Right lobe of liver (tissue), 4 donors: ENCODE measurements at regions not wholly inside any gene's neighbourhood (a gene's known extent, or its start where the extent isn't known, plus 50 kb on each side); places are given as distances from the start of the nearest gene placed in this dataset.

Experiments
- POLR2A ChIP-seq: fragments of 450-650 bp; IDR thresholded peaks from one replicate; pipeline ENCODE4 v1.6.1; 2017; ENCODE audit warnings: antibody characterized with exemption, mild to moderate bottlenecking
- TF ChIP-seq, protein P1 (sequence below), 4 donors: fragments of 200-600 bp in 3 of 4; fragments of 450-650 bp in 1 of 4; IDR thresholded peaks; one replicate each; pipeline versions ENCODE4 v1.5.1 to v1.8.0; 2016 to 2022; ENCODE audit warnings: antibody characterized with exemption in 4 of 4, mild to moderate bottlenecking in 2 of 4
- donor health status: DM: no; HTN: no; CAD: no.
- donor health status: DM: no; HTN: no; CAD: no.
- donor health status: DM: no; HTN: yes; CAD: no.

DNA sequence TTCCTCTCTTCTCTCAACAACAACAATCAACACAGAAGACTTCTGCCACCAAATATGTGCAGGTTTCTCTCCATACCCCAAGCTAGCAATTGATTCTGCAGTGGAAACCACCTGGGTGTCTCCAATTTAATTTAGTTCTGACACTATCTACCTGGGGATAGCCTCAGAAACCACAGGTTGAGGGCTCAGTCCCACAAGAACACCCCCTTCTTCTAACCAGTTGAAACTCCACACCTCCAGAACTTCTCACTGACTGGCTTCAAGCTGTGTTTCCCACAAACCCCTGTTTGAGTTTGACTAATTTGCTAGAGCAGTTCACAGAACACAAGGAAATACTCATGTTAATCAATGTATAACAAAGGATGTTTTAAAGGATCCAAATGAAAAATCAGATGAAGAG is 52.5 kb upstream of the SPTLC3 start:
- TF ChIP-seq, protein P1, sequence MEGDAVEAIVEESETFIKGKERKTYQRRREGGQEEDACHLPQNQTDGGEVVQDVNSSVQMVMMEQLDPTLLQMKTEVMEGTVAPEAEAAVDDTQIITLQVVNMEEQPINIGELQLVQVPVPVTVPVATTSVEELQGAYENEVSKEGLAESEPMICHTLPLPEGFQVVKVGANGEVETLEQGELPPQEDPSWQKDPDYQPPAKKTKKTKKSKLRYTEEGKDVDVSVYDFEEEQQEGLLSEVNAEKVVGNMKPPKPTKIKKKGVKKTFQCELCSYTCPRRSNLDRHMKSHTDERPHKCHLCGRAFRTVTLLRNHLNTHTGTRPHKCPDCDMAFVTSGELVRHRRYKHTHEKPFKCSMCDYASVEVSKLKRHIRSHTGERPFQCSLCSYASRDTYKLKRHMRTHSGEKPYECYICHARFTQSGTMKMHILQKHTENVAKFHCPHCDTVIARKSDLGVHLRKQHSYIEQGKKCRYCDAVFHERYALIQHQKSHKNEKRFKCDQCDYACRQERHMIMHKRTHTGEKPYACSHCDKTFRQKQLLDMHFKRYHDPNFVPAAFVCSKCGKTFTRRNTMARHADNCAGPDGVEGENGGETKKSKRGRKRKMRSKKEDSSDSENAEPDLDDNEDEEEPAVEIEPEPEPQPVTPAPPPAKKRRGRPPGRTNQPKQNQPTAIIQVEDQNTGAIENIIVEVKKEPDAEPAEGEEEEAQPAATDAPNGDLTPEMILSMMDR (IDR thresholded peaks at IDR 0.05), result no peak
- TF ChIP-seq POLR2A, result no peak
